ENCODE measurements at regions not wholly inside any gene's neighbourhood (a gene's known extent, or its start where the extent isn't known, plus 50 kb on each side); places are given as distances from the start of the nearest gene placed in this dataset.

DNA sequence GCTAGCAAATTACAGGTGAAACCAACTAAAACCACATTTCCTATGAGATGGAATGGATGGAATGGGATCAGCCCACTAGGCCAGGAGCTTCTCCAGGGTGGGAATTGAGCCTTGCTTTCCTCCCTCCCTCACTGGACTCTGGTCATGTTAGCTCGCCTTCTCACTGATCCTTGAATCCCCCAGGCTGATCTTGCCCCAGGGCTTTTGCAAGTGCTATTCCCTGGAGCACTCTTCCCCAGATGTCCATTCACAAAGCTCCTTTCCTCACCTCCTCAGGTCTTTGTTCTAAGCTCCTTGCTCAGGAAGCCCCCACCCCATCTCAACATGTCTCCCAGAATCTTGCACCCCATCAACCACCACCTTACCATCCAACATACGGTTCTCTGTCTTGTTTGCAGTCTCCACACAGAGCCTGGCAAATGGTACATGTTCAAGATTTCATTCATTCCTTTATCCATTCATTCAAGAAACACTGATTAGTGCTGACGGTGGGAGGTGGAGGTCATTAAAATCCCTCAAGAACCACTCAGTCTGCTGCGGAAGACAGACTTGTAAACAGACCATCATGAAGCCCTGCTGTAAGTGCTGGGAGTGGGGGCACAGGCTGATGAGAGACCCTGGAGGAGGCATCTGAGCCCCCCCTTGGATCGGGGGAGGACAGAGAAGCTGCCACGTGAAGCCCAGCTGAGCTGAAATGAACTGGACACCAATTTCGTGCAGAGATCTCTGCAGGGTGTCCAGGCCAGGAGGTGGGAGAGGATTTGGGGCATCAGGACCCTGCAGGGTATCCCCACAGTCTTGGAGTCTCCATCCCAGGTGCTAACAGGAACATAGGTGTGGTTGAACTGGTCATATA is 141.7 kb downstream of the BARX1 start:
- TF ChIP-seq POLR2AphosphoS5 (IDR thresholded peaks at IDR 0.05; ENCODE audit: low read depth, low read length) (no peak), POLR2A (IDR thresholded peaks at IDR 0.05; ENCODE audit: low read depth, low read length) (no peak)
